Hematopoietic multipotent progenitor cell treated with erythropoietin and hydrocortisone succinate and interleukin-3 and kit ligand, for 6 days (in vitro differentiated cells): ENCODE measurements at regions not wholly inside any gene's neighbourhood (a gene's known extent, or its start where the extent isn't known, plus 50 kb on each side); places are given as distances from the start of the nearest gene placed in this dataset.
"Not testable (repeated sequence)": the region's sequence is repeated elsewhere in the genome, so short reads cannot be mapped to it uniquely, and the experiment has no call there.

ENCODE experiments used
- DNase-seq: peaks from one replicate; pipeline ENCODE4 v3.0.0-alpha.2; 2015

DNA sequence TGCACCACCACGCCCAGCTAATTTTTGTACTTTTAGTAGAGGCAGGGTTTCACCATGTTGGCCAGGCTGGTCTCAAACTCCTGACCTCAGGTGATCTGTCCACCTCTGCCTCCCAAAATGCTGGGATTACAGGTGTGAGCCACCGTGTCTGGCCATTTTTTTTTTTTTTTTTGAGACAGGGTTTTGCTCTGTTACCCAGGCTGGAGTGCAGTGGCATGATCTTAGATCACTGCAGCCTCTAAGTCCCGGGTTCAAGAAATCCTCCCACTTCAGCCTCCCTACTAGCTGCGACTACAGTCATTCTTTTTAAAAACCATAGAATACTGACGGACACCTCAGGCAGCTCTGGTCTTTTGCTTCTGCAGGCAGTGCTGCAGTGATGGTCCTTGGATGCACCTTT is 54.9 kb upstream of the PTPN1 start:
- DNase-seq: not testable (repeated sequence)

DNA sequence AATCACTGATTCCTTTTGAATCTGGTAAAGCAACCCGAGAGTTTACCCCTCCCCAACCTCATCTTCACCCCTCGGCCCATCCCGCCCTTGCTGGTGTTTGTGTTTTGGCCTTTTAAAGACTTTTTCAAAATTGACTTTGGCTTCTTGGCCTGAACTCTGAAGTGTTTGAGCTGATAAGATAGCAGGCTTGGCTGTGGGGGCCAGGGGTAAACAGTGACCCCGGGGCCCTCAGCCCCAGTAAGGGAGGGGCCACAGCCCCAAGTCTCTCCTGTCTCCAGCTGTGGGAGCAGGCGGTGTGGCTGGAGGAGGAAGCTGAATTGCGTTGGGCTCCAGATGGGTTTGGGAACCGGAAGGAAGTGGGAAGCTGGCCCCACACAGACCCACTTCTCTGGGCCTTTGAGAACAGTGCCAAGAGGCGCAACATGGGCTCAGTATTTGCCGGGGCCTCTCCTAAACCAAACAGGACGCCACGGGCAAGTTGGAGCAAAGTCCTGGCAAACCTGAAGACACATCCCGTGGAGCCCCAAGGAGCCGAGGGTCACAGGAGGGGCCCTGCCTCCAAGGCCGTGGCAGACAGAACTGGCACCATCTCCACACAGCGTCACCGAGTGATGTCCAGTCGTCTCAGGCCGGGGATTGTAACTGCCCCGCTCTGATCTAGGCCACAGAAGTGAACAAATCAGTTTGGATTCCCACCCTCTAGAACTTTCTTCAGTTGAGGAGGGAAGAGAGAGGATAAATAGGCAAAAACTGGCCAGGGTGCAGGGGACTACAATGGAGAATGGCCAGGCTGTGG is 54.3 kb upstream of the PTPN1 start:
- peak; percentile 20 for DNase-seq

DNA sequence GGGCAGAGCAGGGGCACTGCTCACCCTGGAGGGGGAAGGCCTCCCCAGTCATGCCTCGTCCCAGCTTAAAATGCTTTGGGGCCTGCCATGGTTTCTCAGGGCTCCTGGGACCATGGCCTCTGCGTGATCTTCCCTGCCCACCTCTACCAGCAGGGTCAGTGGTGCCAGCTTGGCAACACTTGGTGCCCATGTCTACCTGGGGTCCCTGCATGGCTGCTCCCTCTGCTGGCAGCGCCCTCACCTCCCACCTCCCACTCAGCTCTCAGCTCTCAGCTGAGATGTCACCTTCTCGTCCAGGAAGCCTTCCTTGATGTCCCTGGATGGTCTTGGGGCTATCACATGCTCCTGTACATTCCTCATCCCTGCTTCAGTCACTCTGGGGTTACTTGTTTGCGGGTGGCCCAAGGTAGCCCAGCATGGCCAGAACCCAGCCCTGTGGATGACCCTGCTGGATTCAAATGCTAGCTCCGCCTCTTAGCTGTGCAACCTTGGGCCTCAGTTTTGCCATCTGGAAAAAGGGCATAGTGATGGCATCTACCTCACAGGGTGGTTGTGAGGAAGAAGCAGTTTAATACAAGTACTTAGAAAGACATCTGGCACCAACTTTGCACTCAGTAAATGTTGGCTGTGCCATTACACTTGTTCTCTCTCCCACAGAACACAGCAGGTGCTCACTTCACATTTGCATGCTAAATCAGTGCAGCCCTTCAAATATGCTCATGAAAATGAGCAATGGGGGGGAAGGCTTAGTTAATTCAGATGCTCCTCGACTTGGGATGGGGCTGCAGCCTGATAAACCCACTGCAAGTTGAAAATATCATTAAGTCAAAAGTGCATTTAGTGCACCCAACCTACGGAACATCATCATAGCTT is 53.5 kb upstream of the PTPN1 start:
- no peak for DNase-seq

DNA sequence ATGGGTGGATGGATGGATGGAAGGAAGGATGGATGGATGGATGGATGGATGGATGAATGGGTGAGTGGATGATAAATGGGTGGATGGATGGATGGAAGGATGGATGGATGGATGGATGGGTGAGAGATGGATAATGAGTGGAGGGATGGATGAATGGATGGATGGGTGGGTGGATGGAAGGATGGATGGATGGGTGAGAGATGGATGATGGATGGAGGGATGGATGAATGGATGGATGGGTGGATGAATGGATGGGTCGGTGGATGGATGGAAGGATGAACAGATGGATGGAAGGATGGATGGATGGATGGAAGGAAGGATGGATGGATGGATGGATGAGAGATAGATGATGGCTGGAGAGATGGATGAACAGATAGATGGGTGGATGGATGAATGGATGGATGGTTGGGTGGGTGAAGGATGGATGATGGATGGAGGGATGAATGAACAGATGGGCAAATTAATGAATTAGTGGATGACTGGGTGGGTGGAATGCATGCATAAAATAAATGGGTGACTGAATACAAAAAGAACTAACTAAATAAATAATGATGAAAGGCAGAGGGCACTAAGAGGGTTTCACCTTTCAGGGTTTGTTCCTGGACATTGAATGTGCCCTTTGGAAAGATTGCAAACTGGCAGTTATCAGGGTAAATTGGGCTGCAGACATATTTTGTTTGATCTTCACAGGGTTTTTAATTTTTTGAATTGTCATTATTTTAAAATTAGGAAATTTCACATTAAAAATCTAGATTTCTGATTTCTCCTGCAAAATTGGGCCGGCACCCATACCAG is 50.9 kb upstream of the PTPN1 start:
- DNase-seq: no peak

DNA sequence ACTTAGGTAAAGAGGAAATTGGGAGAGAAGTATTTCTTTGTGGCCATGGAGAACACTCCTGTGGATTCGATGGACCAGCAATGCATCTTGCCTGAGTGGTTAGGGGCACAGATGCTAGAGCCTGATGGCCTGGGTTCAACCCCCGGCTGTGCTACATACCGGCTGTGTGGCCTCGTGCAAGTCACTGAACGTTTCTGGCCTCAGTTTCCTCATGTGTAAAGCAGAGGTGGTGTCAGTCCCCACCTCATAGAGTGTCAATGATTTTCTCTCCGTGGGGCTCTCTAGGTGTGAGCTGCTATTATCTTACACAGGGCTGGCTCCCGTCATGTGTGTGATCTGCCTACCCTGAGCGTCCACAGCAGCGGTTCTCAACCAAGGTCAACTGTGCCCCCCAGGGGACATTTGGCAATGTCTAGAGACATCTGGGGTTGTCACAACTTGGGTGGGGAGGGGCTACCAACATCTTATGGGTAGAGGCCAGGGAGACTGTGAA is 50.0 kb upstream of the PTPN1 start:
- DNase-seq: no peak
